BE2C (cell line): ENCODE measurements at regions not wholly inside any gene's neighbourhood (a gene's known extent, or its start where the extent isn't known, plus 50 kb on each side); places are given as distances from the start of the nearest gene placed in this dataset.

ENCODE experiments used
- DNase-seq: peaks from one replicate; pipeline ENCODE4 v3.0.0-alpha.2; 2020
- H3K27me3 ChIP-seq: fragments of 250-450 bp; sonication (Bioruptor Pico); 2 replicates; pipeline ENCODE4 v1.5.1; 2020; ENCODE audit warnings: mild to moderate bottlenecking
- H3K36me3 ChIP-seq: fragments of 250-450 bp; sonication (Bioruptor Pico); 2 replicates; pipeline ENCODE4 v1.5.1; 2020; ENCODE audit warnings: mild to moderate bottlenecking
- H3K4me1 ChIP-seq: fragments of 250-450 bp; sonication (Bioruptor Pico); 2 replicates; pipeline ENCODE4 v1.5.1; 2020
- H3K4me3 ChIP-seq: 2 replicates; pipeline ENCODE4 v1.5.1; 2011; ENCODE audit warnings: low read depth, low read length
- H3K9me3 ChIP-seq: fragments of 250-450 bp; sonication (Bioruptor Pico); 2 replicates; pipeline ENCODE4 v1.5.1; 2020
- CTCF ChIP-seq: IDR thresholded peaks from 2 replicates; pipeline ENCODE4 v1.5.1; 2012; ENCODE audit warnings: mild to moderate bottlenecking, low read depth, low read length

GRCh38 chr11:80227915-80228314, 787.1 kb upstream of the TENM4 start:
- Histone ChIP-seq H3K36me3 (no peaks in the 10 kb centered on the region), H3K27me3 (no peaks in the 10 kb centered on the region)
- no peak for TF ChIP-seq CTCF

GRCh38 chr11:80214413-80214812, 773.6 kb upstream of the TENM4 start:
- H3K4me1 ChIP-seq: no peaks in the 10 kb centered on the region
- no peak for TF ChIP-seq CTCF
- no peaks in the 10 kb centered on the region for H3K27me3 ChIP-seq
- H3K36me3 ChIP-seq: no peaks in the 10 kb centered on the region
- DNase-seq: no peak
- no peaks in the 10 kb centered on the region for H3K9me3 ChIP-seq
- H3K4me3 ChIP-seq: no peak overlapping the region

More at GRCh38 chr11:80227915-80228314, 787.1 kb upstream of the TENM4 start:
- DNase-seq: no peak
- Histone ChIP-seq H3K4me1 (no peaks in the 10 kb centered on the region), H3K4me3 (no peak overlapping the region), H3K9me3 (peaks cover 2% of the 10 kb centered on the region)

DNA sequence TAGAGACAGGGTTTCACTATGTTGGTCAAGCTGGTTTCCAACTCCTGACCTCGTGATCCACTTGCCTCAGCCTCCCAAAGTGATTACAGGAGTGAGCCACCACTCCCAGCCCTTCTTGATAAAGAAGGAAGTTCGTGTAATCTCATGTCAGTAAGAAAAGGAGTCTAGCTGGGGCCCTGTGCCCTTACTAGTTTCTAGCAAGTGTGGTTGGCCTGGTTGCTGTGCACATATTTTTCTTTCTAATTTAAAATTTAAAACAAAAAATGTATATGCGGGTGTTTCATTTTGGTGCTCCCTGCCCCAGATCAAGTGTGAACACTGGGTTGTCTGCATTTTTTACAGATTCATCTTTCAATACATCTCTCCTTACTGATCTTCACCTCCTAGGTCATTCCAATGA, 770.8 kb upstream of the TENM4 start:
- no peak for DNase-seq
- H3K4me3 ChIP-seq: no peak overlapping the region
- no peaks in the 10 kb centered on the region for H3K4me1 ChIP-seq
- TF ChIP-seq CTCF: no peak
- H3K9me3 ChIP-seq: no peaks in the 10 kb centered on the region
- no peaks in the 10 kb centered on the region for H3K36me3 ChIP-seq
- H3K27me3 ChIP-seq: no peaks in the 10 kb centered on the region

DNA sequence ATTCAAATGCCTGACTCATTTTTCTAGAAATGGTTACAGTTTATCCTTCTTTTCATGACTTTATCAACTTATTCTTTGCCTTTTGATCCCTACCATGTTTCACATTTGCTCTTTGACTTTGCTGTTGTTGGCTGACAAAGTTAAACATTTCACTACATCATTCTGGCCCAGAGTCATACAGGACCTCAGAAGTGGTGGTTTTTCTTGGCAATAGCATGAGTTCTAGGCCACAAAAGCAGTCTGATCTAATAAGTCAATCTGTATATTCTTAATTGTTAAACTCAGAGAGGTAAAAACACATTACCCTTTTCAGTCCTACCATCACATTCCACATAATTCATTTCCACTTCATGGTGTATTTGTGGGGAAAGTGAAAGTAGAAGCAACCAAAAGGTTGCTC, 763.2 kb upstream of the TENM4 start:
- no peak overlapping the region for H3K4me3 ChIP-seq
- H3K4me1 ChIP-seq: no peaks in the 10 kb centered on the region
- no peaks in the 10 kb centered on the region for H3K9me3 ChIP-seq
- TF ChIP-seq CTCF: no peak
- no peaks in the 10 kb centered on the region for H3K36me3 ChIP-seq
- H3K27me3 ChIP-seq: no peaks in the 10 kb centered on the region
- no peak for DNase-seq

DNA sequence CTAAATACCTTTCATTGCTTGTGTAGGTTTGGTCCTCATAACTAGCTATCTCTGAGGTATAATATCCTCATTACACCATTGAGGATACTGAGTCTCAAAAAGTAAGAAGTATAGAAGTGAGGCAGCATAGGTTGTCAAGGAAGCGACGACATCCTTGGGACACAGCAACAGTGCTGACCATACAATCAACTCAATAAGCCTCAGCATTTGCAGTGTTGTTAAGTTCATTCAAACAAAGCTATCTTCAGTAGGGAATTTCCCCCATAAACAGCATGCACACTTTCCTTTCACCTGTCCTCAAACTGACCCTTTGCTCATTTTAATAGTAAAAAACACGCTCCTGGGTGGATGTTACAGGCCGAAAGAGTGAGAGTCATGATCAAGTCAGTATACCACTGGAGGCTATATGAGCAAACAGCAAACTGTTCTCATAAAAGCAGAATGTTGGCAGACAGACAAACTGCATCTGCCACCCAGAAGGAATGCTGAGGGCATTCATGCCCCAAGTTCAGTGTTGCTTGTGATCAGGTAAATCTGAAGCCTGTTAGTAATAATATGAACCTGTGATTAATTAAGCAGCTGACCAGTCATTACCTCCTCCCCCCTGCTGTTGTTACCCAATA, 756.2 kb upstream of the TENM4 start:
- Histone ChIP-seq H3K27me3 (no peaks in the 10 kb centered on the region), H3K4me3 (no peak overlapping the region), H3K36me3 (no peaks in the 10 kb centered on the region), H3K4me1 (no peaks in the 10 kb centered on the region), H3K9me3 (no peaks in the 10 kb centered on the region)
- no peak for TF ChIP-seq CTCF
- DNase-seq: no peak

DNA sequence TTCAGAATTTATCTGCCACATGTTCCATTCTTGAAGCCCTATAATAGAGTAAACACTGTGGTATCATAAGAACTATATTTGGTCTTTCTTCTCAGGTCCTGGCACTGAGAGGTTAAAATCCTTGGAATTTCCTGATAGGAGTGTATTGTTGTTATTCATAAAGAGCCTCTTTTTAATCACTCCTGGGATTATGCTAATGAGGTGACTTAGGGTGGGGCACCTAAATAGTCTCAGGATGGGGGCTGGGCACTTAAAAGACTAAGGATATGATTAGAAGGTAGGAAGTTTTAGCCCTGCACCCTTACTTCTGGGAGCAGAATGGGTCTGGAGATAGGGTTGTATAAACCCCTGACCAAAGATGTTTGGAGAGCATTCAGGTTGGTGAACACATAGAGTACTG, 755.2 kb upstream of the TENM4 start:
- no peak for DNase-seq
- Histone ChIP-seq H3K4me1 (no peaks in the 10 kb centered on the region), H3K27me3 (no peaks in the 10 kb centered on the region), H3K36me3 (no peaks in the 10 kb centered on the region), H3K4me3 (no peak overlapping the region), H3K9me3 (no peaks in the 10 kb centered on the region)
- no peak for TF ChIP-seq CTCF
